HCT116 (cell line): ENCODE measurements at regions not wholly inside any gene's neighbourhood (a gene's known extent, or its start where the extent isn't known, plus 50 kb on each side); places are given as distances from the start of the nearest gene placed in this dataset.
"Not testable (repeated sequence)": the region's sequence is repeated elsewhere in the genome, so short reads cannot be mapped to it uniquely, and the experiment has no call there.

Source experiments
- ATAC-seq: fragments of 200-7000 bp; cut with Tn5 transposase; 2 replicates; pipeline ENCODE4 v1.9.1; 2020; ENCODE audit warnings: mild to moderate bottlenecking, moderate library complexity
- BruUV-seq: library from RNA; stranded (reverse); fragments of 400-500 nt; replicated peaks from 2 replicates; lab custom pipeline; 2021; lab: Mats Ljungman, UMichigan
- CTCF ChIA-PET: fragments of 300-600 bp; sonication (Branson Sonifier 250); formaldehyde crosslinking; loops from one replicate; lab custom pipeline; 2021; ENCODE audit warnings: antibody characterized with exemption; lab: Charles Lee
- POLR2A ChIA-PET: fragments of 300-600, 350-600 bp; sonication (Branson Sonifier 250); formaldehyde crosslinking; loops from one replicate; lab custom pipeline; 2021; ENCODE audit warnings: antibody characterized with exemption; lab: Charles Lee
- RAD21 ChIA-PET, 2 experiments: fragments of 300-600 bp; sonication (Branson Sonifier 250); formaldehyde crosslinking; loops; one replicate each; lab custom pipeline; 2023; ENCODE audit warnings: low total read pairs in 2 of 2; ENCODE audit not compliant: uncharacterized antibody in 2 of 2, unreplicated experiment in 2 of 2, low non-redundant PET in 1 of 2; lab: Charles Lee
- DNase-seq: peaks from one replicate; pipeline ENCODE4 v3.0.0-alpha.2; 2010; ENCODE audit warnings: low read depth, low spot score
- H2AFZ ChIP-seq: fragments of 200-600 bp; shearing (Covaris generic), sonication (generic); 2 replicates; pipeline ENCODE4 v1.6.1; 2017; ENCODE audit warnings: low read depth, mixed run types, mixed read lengths, antibody characterized with exemption, low read length; ENCODE audit not compliant: poor library complexity, severe bottlenecking
- H3K27ac ChIP-seq: 2 replicates; pipeline ENCODE4 v1.5.1; 2012; ENCODE audit warnings: low read depth, low read length
- H3K27me3 ChIP-seq: fragments of 200-600 bp; sonication (generic); 2 replicates; pipeline ENCODE4 v1.6.1; 2016; ENCODE audit warnings: mixed run types, low read length, mixed read lengths; ENCODE audit not compliant: insufficient read depth
- H3K36me3 ChIP-seq, 2 experiments: fragments of 200-500 bp in 1 of 2; fragments of 200-600 bp in 1 of 2; sonication (Bioruptor generic) in 1 of 2; sonication (generic) in 1 of 2; 2 replicates each; pipeline versions ENCODE4 v1.5.1 to v1.6.1; 2014 to 2016; ENCODE audit warnings: low read length in 2 of 2, inconsistent platforms in 1 of 2, mixed read lengths in 1 of 2, mixed run types in 1 of 2; ENCODE audit not compliant: insufficient read depth in 2 of 2, control insufficient read depth in 1 of 2
- H3K4me1 ChIP-seq, 2 experiments: fragments of 200-600 bp in 1 of 2; sonication (generic) in 1 of 2; 2 replicates each; pipeline versions ENCODE4 v1.5.1 to v1.6.1; 2012 to 2017; ENCODE audit warnings: low read length in 2 of 2, inconsistent platforms in 1 of 2, mild to moderate bottlenecking in 1 of 2, mixed read lengths in 1 of 2, mixed run types in 1 of 2, moderate library complexity in 1 of 2; ENCODE audit not compliant: insufficient read depth in 2 of 2, control insufficient read depth in 1 of 2
- H3K4me2 ChIP-seq: fragments of 200-600 bp; sonication (generic); 2 replicates; pipeline ENCODE4 v1.6.1; 2017; ENCODE audit warnings: mixed run types, low read length, mixed read lengths
- H3K4me3 ChIP-seq, 2 experiments: fragments of 200-600 bp in 1 of 2; sonication (generic) in 1 of 2; replicated peaks in 1 of 2; 2 replicates each; pipeline ENCODE4 v1.5.1; 2011 to 2016; ENCODE audit warnings: low read length in 2 of 2, control low read depth in 1 of 2, low read depth in 1 of 2, mild to moderate bottlenecking in 1 of 2, mixed read lengths in 1 of 2, mixed run types in 1 of 2
- H3K79me2 ChIP-seq: fragments of 200-600 bp; sonication (generic); 2 replicates; pipeline ENCODE4 v1.6.1; 2017; ENCODE audit warnings: mild to moderate bottlenecking, mixed run types, low read length, moderate library complexity, mixed read lengths; ENCODE audit not compliant: insufficient read depth
- H3K9ac ChIP-seq: fragments of 200-600 bp; sonication (generic); 2 replicates; pipeline ENCODE4 v1.6.1; 2016; ENCODE audit warnings: low read length, mixed read lengths
- H3K9me2 ChIP-seq: fragments of 200-600 bp; sonication (generic), shearing (Covaris generic); 2 replicates; pipeline ENCODE4 v1.6.1; 2017; ENCODE audit warnings: mixed run types, mild to moderate bottlenecking, moderate library complexity; ENCODE audit not compliant: insufficient read depth
- H3K9me3 ChIP-seq, 2 experiments: fragments of 200-500 bp in 1 of 2; fragments of 200-600 bp in 1 of 2; sonication (Bioruptor generic) in 1 of 2; sonication (generic) in 1 of 2; 2 replicates each; pipeline ENCODE4 v1.6.1; 2014 to 2017; ENCODE audit warnings: low read length in 2 of 2, mixed read lengths in 2 of 2, inconsistent platforms in 1 of 2, low read depth in 1 of 2, mild to moderate bottlenecking in 1 of 2, mixed run types in 1 of 2, moderate library complexity in 1 of 2; ENCODE audit not compliant: control insufficient read depth in 1 of 2, insufficient read depth in 1 of 2
- H4K20me1 ChIP-seq: fragments of 200-600 bp; sonication (generic), shearing (Covaris generic); 2 replicates; pipeline ENCODE4 v1.6.1; 2017; ENCODE audit warnings: mixed run types, mild to moderate bottlenecking, moderate library complexity; ENCODE audit not compliant: insufficient read depth
- CBX3 ChIP-seq: IDR thresholded peaks from 2 replicates; pipeline ENCODE4 v1.6.1; 2012; ENCODE audit warnings: low read depth
- CEBPB ChIP-seq: IDR thresholded peaks from 2 replicates; pipeline ENCODE4 v1.6.1; 2012; ENCODE audit warnings: low read depth
- EZH2 ChIP-seq: fragments of 200-600 bp; sonication (generic); IDR thresholded peaks from 2 replicates; pipeline ENCODE4 v1.6.1; 2017; ENCODE audit warnings: antibody characterized with exemption, mixed run types
- EZH2phosphoT487 ChIP-seq: fragments of 200-600 bp; IDR thresholded peaks from 2 replicates; pipeline ENCODE4 v1.6.1; 2018; ENCODE audit warnings: antibody characterized with exemption, borderline replicate concordance
- FOSL1 ChIP-seq: IDR thresholded peaks from 2 replicates; pipeline ENCODE4 v1.6.1; 2012; ENCODE audit warnings: low read depth
- RAD21 ChIP-seq: IDR thresholded peaks from 2 replicates; pipeline ENCODE4 v1.6.1; 2012; ENCODE audit warnings: low read depth, mild to moderate bottlenecking
- SIN3A ChIP-seq: IDR thresholded peaks from 2 replicates; pipeline ENCODE4 v1.6.1; 2012; ENCODE audit warnings: low read depth
- TCF7L2 ChIP-seq: IDR thresholded peaks from 2 replicates; pipeline ENCODE4 v1.7.0; 2011; ENCODE audit warnings: borderline replicate concordance, inconsistent platforms; ENCODE audit not compliant: insufficient read depth, insufficient read length; ENCODE audit errors: extremely low read depth
- YY1 ChIP-seq: IDR thresholded peaks from 2 replicates; pipeline ENCODE4 v1.6.1; 2011; ENCODE audit warnings: low read length, low read depth, moderate library complexity, mild to moderate bottlenecking; ENCODE audit not compliant: insufficient replicate concordance; ENCODE audit errors: extremely low read depth
- ZFX ChIP-seq: fragments of 450-650 bp; IDR thresholded peaks from 2 replicates; pipeline ENCODE4 v1.6.1; 2017
- ZNF274 ChIP-seq: fragments of 200-500 bp; sonication (Bioruptor generic); IDR thresholded peaks from 2 replicates; pipeline ENCODE4 v1.6.1; 2014; ENCODE audit warnings: mild to moderate bottlenecking, low read depth, low read length, inconsistent platforms
- intact Hi-C: fragments of 100-400 bp; cut with micrococcal nuclease; formaldehyde crosslinking; loops from 2 replicates; pipeline ENCODE4 v1.10.0; 2022
- TF ChIP-seq, protein P1 (sequence below): IDR thresholded peaks from 2 replicates; pipeline ENCODE4 v1.6.1; 2011; ENCODE audit warnings: mild to moderate bottlenecking, low read length, moderate library complexity; ENCODE audit not compliant: insufficient replicate concordance; ENCODE audit errors: extremely low read depth

DNA sequence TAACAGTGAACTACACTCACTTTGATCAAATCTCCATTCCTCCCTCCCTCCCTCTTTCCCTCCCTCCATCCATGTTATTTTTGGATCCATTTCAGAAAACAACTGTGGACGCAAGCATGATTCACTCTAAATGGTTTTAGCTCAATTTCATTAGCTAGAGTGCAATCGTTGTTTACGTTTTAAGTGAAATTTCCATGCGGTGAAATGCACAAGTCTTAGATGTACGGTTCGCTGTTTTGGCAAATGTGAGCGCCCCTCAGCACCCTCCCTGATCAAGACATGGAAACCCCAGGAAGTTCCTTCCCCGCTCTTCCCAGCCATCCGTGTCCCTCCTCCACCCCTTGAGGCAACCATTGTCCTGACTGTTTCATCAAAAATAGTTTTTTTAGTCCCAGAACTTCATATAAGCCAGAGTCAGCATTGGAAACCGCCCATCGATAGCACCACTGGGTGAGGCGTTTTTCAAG lies 206.3 kb downstream of the NPIPB11 start:
- RAD21 ChIA-PET, H3K27me3 ChIP-seq, CTCF ChIA-PET, DNase-seq, POLR2A ChIA-PET, H3K36me3 ChIP-seq, H3K27ac ChIP-seq, H2AFZ ChIP-seq, H3K79me2 ChIP-seq, H3K4me3 ChIP-seq, H3K4me1 ChIP-seq, H3K4me2 ChIP-seq, ATAC-seq, H3K9me3 ChIP-seq, BruUV-seq, H4K20me1 ChIP-seq, H3K9ac ChIP-seq, H3K9me2 ChIP-seq, intact Hi-C loops: not testable (repeated sequence)

DNA sequence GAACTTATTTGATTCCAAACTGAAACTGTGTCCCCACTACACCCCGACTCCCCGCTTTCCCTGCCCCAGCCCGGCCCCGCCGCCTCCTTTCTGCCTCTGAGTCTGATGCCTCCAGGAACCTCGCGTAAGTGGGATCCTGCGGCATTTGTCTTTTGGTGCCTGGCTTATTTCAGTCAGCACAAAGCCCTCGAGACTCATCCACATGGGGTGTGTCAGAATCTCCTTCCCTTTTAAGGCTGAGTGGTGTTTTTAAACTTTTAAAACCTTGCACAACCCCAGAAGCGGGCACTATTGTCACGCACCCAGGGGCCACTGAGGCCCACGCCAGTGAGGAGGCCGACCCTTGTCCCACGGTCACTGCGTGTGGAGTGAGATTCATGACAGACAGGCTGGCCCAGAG lies 206.9 kb downstream of the NPIPB11 start:
- H3K9ac ChIP-seq, H3K27me3 ChIP-seq, DNase-seq, ATAC-seq, CTCF ChIA-PET, H3K9me2 ChIP-seq, H3K4me1 ChIP-seq, H3K4me3 ChIP-seq, intact Hi-C loops, BruUV-seq, RAD21 ChIA-PET, H3K4me2 ChIP-seq, H2AFZ ChIP-seq, POLR2A ChIA-PET, H3K79me2 ChIP-seq, H3K36me3 ChIP-seq, H3K9me3 ChIP-seq, H4K20me1 ChIP-seq, H3K27ac ChIP-seq: not testable (repeated sequence)

DNA sequence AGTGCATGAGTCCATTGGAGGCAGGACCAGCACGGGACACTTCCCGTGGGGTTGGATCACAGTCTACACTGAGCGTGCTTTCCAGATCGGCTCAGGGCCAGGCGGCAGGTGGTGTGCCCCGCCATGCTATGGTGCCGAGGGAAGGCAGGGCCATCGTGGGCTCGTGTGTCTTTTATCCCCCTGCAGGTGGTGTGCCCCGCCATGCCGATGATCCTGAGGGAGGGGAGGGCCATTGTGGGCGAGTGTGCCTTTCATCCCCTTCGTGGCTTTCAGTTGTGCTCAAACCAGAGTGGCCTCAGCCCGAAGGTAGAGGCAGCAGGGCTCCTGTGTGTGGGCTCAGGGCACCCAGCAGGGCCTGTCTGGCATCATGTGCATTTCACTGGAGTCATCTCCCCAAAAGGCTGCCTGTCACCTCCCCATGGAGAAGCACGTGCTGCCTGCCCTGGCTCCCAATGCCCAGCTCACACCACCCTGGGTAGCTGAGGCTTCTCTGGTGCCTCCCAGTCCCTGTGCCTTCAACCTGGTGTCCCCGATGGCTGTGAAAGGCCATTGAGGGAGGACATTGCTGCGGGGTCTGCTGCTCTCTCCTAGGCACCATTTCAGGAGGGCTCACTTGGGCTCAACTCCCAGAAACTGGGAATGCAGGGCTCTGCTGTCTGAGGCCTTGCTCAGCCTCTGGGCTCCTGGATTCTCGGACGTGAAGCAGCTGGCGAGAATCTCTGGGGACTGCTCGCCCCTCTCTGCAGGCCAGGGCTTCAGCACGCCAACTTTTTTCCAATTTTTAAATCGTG lies 207.6 kb downstream of the NPIPB11 start:
- Histone ChIP-seq H3K9me2 (no peaks in the 10 kb centered on the region), H3K9ac (no peak overlapping the region), H2AFZ (no peak overlapping the region), H3K27me3 (no peaks in the 10 kb centered on the region), H3K27ac (no peak overlapping the region), H3K4me1 (no peaks in the 10 kb centered on the region), H3K4me3 (no peak overlapping the region), H4K20me1 (no peaks in the 10 kb centered on the region), H3K36me3 (no peaks in the 10 kb centered on the region), H3K9me3 (no peaks in the 10 kb centered on the region), H3K4me2 (no peak overlapping the region), H3K79me2 (no peaks in the 10 kb centered on the region)
- RAD21 ChIA-PET, result no interaction called here
- no peak for ATAC-seq
- no TSS peak for BruUV-seq
- DNase-seq, result no peak
- CTCF ChIA-PET, result no interaction called here
- intact Hi-C loops, result no loop called here
- POLR2A ChIA-PET, result no interaction called here
- TF ChIP-seq FOSL1 (no peak), EZH2 (no peak), CBX3 (no peak), EZH2phosphoT487 (no peak), YY1 (no peak), ZNF274 (no peak), SIN3A (no peak), CEBPB (no peak), RAD21 (no peak), ZFX (no peak), TCF7L2 (no peak)
- TF ChIP-seq, protein P1, sequence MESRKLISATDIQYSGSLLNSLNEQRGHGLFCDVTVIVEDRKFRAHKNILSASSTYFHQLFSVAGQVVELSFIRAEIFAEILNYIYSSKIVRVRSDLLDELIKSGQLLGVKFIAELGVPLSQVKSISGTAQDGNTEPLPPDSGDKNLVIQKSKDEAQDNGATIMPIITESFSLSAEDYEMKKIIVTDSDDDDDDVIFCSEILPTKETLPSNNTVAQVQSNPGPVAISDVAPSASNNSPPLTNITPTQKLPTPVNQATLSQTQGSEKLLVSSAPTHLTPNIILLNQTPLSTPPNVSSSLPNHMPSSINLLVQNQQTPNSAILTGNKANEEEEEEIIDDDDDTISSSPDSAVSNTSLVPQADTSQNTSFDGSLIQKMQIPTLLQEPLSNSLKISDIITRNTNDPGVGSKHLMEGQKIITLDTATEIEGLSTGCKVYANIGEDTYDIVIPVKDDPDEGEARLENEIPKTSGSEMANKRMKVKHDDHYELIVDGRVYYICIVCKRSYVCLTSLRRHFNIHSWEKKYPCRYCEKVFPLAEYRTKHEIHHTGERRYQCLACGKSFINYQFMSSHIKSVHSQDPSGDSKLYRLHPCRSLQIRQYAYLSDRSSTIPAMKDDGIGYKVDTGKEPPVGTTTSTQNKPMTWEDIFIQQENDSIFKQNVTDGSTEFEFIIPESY, result no peak
